HUES6 (cell line): ENCODE measurements at regions not wholly inside any gene's neighbourhood (a gene's known extent, or its start where the extent isn't known, plus 50 kb on each side); places are given as distances from the start of the nearest gene placed in this dataset.

Source experiments
- H3K27ac ChIP-seq: 2 replicates; pipeline ENCODE4 v1.7.0; 2013; ENCODE audit warnings: low read depth, mild to moderate bottlenecking, low read length, inconsistent platforms
- H3K27me3 ChIP-seq: 2 replicates; pipeline ENCODE4 v1.6.1; 2013; ENCODE audit warnings: low read length; ENCODE audit not compliant: control insufficient read depth, insufficient read depth
- H3K36me3 ChIP-seq: 2 replicates; pipeline ENCODE4 v1.6.1; 2013; ENCODE audit warnings: low read length; ENCODE audit not compliant: control insufficient read depth, insufficient read depth
- H3K4me1 ChIP-seq: 2 replicates; pipeline ENCODE4 v1.6.1; 2013; ENCODE audit warnings: low read length; ENCODE audit not compliant: control insufficient read depth, insufficient read depth
- H3K4me3 ChIP-seq: 2 replicates; pipeline ENCODE4 v1.5.1; 2013; ENCODE audit warnings: low read depth, low read length
- H3K9ac ChIP-seq: one replicate; pipeline ENCODE4 v1.6.1; 2013; ENCODE audit warnings: mild to moderate bottlenecking, low read length
- H3K9me3 ChIP-seq: 2 replicates; pipeline ENCODE4 v1.6.1; 2013; ENCODE audit warnings: low read depth, low read length; ENCODE audit not compliant: control insufficient read depth, insufficient read depth

DNA sequence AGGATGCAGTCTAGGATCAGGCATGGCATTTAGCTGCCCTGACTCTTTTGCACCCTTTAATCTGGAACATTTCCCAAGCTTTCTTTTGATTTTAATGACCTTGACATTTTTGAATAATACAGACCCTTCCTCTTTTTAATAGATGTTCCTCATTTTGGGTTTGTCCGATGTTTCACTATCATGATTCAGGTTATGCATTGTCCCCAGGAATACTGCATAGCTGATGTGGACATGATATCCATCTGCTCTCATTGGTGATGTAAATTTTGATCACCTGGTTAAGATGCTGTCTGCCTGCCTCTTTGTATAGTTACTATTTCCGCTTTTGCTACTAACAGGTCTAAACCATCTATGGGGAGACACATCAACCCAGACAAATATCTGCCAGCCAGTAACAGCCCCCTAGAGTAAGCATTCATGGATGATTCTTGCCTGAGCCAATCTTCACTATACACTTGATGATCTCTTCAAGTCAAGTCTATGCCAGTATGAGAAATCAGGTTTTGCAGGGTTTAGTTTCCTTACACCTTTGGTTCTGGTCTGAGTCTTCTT is 50.6 kb upstream of the ULK4 start:
- no peaks in the 10 kb centered on the region for H3K9me3 ChIP-seq
- peaks cover 11% of the 10 kb centered on the region; the same call in 1 of the 2 replicates for H3K27me3 ChIP-seq
- H3K36me3 ChIP-seq: no peaks in the 10 kb centered on the region
- H3K27ac ChIP-seq: no peak overlapping the region
- H3K4me1 ChIP-seq: peaks cover 13% of the 10 kb centered on the region
- no peak overlapping the region for H3K9ac ChIP-seq
- H3K4me3 ChIP-seq: peak overlapping the region; percentile 79
